ENCODE measurements at regions not wholly inside any gene's neighbourhood (a gene's known extent, or its start where the extent isn't known, plus 50 kb on each side); places are given as distances from the start of the nearest gene placed in this dataset.

- Histone ChIP-seq H3K9ac (ENCODE audit: low read length in 2 of 2) (no peak overlapping the region), H3K27ac (ENCODE audit: low read length) (no peak overlapping the region), H3K4me1 (ENCODE audit: control insufficient read depth, insufficient read depth, low read length) (peaks cover 20% of the 10 kb centered on the region), H3K4me3 (ENCODE audit: low read length in 2 of 2) (no peak overlapping the region), H3K27me3 (ENCODE audit: control insufficient read depth in 1 of 2, insufficient read depth in 2 of 2, low read length in 2 of 2) (no peaks in the 10 kb centered on the region), H3K9me3 (ENCODE audit: control insufficient read depth in 2 of 2, low read length in 2 of 2) (no peaks in the 10 kb centered on the region), H3K36me3 (ENCODE audit: control insufficient read depth in 2 of 2, insufficient read depth in 2 of 2, low read length in 2 of 2) (no peaks in the 10 kb centered on the region)
These were observed 72.4 kb upstream of the HAAO start for GRCh38 chr2:42864641-42865280.

GRCh38 chr2:42864222-42864621, 71.8 kb upstream of the HAAO start:
- Histone ChIP-seq H3K9me3 (ENCODE audit: control insufficient read depth in 2 of 2, low read length in 2 of 2) (no peaks in the 10 kb centered on the region), H3K4me1 (ENCODE audit: control insufficient read depth, insufficient read depth, low read length) (peaks cover 20% of the 10 kb centered on the region), H3K9ac (ENCODE audit: low read length in 2 of 2) (no peak overlapping the region), H3K27me3 (ENCODE audit: control insufficient read depth in 1 of 2, insufficient read depth in 2 of 2, low read length in 2 of 2) (no peaks in the 10 kb centered on the region), H3K27ac (ENCODE audit: low read length) (no peak overlapping the region), H3K4me3 (ENCODE audit: low read length in 2 of 2) (no peak overlapping the region), H3K36me3 (ENCODE audit: control insufficient read depth in 2 of 2, insufficient read depth in 2 of 2, low read length in 2 of 2) (no peaks in the 10 kb centered on the region)

- H3K9ac ChIP-seq (ENCODE audit: low read length in 2 of 2): no peak overlapping the region
- H3K27me3 ChIP-seq (ENCODE audit: control insufficient read depth in 1 of 2, insufficient read depth in 2 of 2, low read length in 2 of 2): no peaks in the 10 kb centered on the region
- no peak overlapping the region for H3K27ac ChIP-seq (ENCODE audit: low read length)
- no peaks in the 10 kb centered on the region for H3K36me3 ChIP-seq (ENCODE audit: control insufficient read depth in 2 of 2, insufficient read depth in 2 of 2, low read length in 2 of 2)
- H3K4me3 ChIP-seq (ENCODE audit: low read length in 2 of 2): no peak overlapping the region
- H3K9me3 ChIP-seq (ENCODE audit: control insufficient read depth in 2 of 2, low read length in 2 of 2): no peaks in the 10 kb centered on the region
- peaks cover 20% of the 10 kb centered on the region for H3K4me1 ChIP-seq (ENCODE audit: control insufficient read depth, insufficient read depth, low read length)
These were observed 71.4 kb upstream of the HAAO start for GRCh38 chr2:42863751-42864150.

GRCh38 chr2:42863320-42863719, 70.9 kb upstream of the HAAO start:
- H3K9ac ChIP-seq (ENCODE audit: low read length in 2 of 2): no peak overlapping the region
- H3K36me3 ChIP-seq (ENCODE audit: control insufficient read depth in 2 of 2, insufficient read depth in 2 of 2, low read length in 2 of 2): no peaks in the 10 kb centered on the region

GRCh38 chr2:42862669-42863185, 70.3 kb upstream of the HAAO start:
- Histone ChIP-seq H3K9me3 (ENCODE audit: control insufficient read depth in 2 of 2, low read length in 2 of 2) (no peaks in the 10 kb centered on the region), H3K27ac (ENCODE audit: low read length) (no peak overlapping the region), H3K27me3 (ENCODE audit: control insufficient read depth in 1 of 2, insufficient read depth in 2 of 2, low read length in 2 of 2) (no peaks in the 10 kb centered on the region), H3K4me1 (ENCODE audit: control insufficient read depth, insufficient read depth, low read length) (peaks cover 17% of the 10 kb centered on the region), H3K4me3 (ENCODE audit: low read length in 2 of 2) (no peak overlapping the region), H3K36me3 (ENCODE audit: control insufficient read depth in 2 of 2, insufficient read depth in 2 of 2, low read length in 2 of 2) (no peaks in the 10 kb centered on the region), H3K9ac (ENCODE audit: low read length in 2 of 2) (no peak overlapping the region)

More at GRCh38 chr2:42863320-42863719, 70.9 kb upstream of the HAAO start:
- no peak overlapping the region for H3K27ac ChIP-seq (ENCODE audit: low read length)
- peaks cover 20% of the 10 kb centered on the region for H3K4me1 ChIP-seq (ENCODE audit: control insufficient read depth, insufficient read depth, low read length)
- H3K4me3 ChIP-seq (ENCODE audit: low read length in 2 of 2): no peak overlapping the region
- no peaks in the 10 kb centered on the region for H3K9me3 ChIP-seq (ENCODE audit: control insufficient read depth in 2 of 2, low read length in 2 of 2)
- H3K27me3 ChIP-seq (ENCODE audit: control insufficient read depth in 1 of 2, insufficient read depth in 2 of 2, low read length in 2 of 2): no peaks in the 10 kb centered on the region

- no peak overlapping the region for H3K27ac ChIP-seq (ENCODE audit: low read length)
- peaks cover 3% of the 10 kb centered on the region for H3K4me1 ChIP-seq (ENCODE audit: control insufficient read depth, insufficient read depth, low read length)
- no peak overlapping the region for H3K9ac ChIP-seq (ENCODE audit: low read length in 2 of 2)
- no peaks in the 10 kb centered on the region for H3K27me3 ChIP-seq (ENCODE audit: control insufficient read depth in 1 of 2, insufficient read depth in 2 of 2, low read length in 2 of 2)
- no peaks in the 10 kb centered on the region for H3K9me3 ChIP-seq (ENCODE audit: control insufficient read depth in 2 of 2, low read length in 2 of 2)
- no peak overlapping the region for H3K4me3 ChIP-seq (ENCODE audit: low read length in 2 of 2)
- H3K36me3 ChIP-seq (ENCODE audit: control insufficient read depth in 2 of 2, insufficient read depth in 2 of 2, low read length in 2 of 2): no peaks in the 10 kb centered on the region
These were observed 68.9 kb upstream of the HAAO start for GRCh38 chr2:42861321-42861720.

- Histone ChIP-seq H3K9ac (ENCODE audit: low read length in 2 of 2) (no peak overlapping the region), H3K4me3 (ENCODE audit: low read length in 2 of 2) (no peak overlapping the region), H3K36me3 (ENCODE audit: control insufficient read depth in 2 of 2, insufficient read depth in 2 of 2, low read length in 2 of 2) (no peaks in the 10 kb centered on the region), H3K9me3 (ENCODE audit: control insufficient read depth in 2 of 2, low read length in 2 of 2) (no peaks in the 10 kb centered on the region), H3K27ac (ENCODE audit: low read length) (no peak overlapping the region), H3K4me1 (ENCODE audit: control insufficient read depth, insufficient read depth, low read length) (peaks cover 1% of the 10 kb centered on the region), H3K27me3 (ENCODE audit: control insufficient read depth in 1 of 2, insufficient read depth in 2 of 2, low read length in 2 of 2) (no peaks in the 10 kb centered on the region)
These were observed 68.1 kb upstream of the HAAO start for GRCh38 chr2:42860319-42861094.

GRCh38 chr2:42859791-42860190, 67.4 kb upstream of the HAAO start:
- no peak overlapping the region for H3K27ac ChIP-seq (ENCODE audit: low read length)

GRCh38 chr2:42859006-42859552, 66.7 kb upstream of the HAAO start:
- Histone ChIP-seq H3K36me3 (ENCODE audit: control insufficient read depth in 2 of 2, insufficient read depth in 2 of 2, low read length in 2 of 2) (no peaks in the 10 kb centered on the region), H3K27ac (ENCODE audit: low read length) (no peak overlapping the region), H3K27me3 (ENCODE audit: control insufficient read depth in 1 of 2, insufficient read depth in 2 of 2, low read length in 2 of 2) (no peaks in the 10 kb centered on the region), H3K9me3 (ENCODE audit: control insufficient read depth in 2 of 2, low read length in 2 of 2) (no peaks in the 10 kb centered on the region), H3K4me1 (ENCODE audit: control insufficient read depth, insufficient read depth, low read length) (peaks cover 10% of the 10 kb centered on the region), H3K9ac (ENCODE audit: low read length in 2 of 2) (no peak overlapping the region), H3K4me3 (ENCODE audit: low read length in 2 of 2) (no peak overlapping the region)

More at GRCh38 chr2:42859791-42860190, 67.4 kb upstream of the HAAO start:
- Histone ChIP-seq H3K4me1 (ENCODE audit: control insufficient read depth, insufficient read depth, low read length) (peaks cover 2% of the 10 kb centered on the region), H3K36me3 (ENCODE audit: control insufficient read depth in 2 of 2, insufficient read depth in 2 of 2, low read length in 2 of 2) (no peaks in the 10 kb centered on the region), H3K4me3 (ENCODE audit: low read length in 2 of 2) (no peak overlapping the region), H3K27me3 (ENCODE audit: control insufficient read depth in 1 of 2, insufficient read depth in 2 of 2, low read length in 2 of 2) (no peaks in the 10 kb centered on the region), H3K9ac (ENCODE audit: low read length in 2 of 2) (no peak overlapping the region), H3K9me3 (ENCODE audit: control insufficient read depth in 2 of 2, low read length in 2 of 2) (no peaks in the 10 kb centered on the region)

GRCh38 chr2:42858140-42859005, 66.0 kb upstream of the HAAO start:
- H3K27me3 ChIP-seq (ENCODE audit: control insufficient read depth in 1 of 2, insufficient read depth in 2 of 2, low read length in 2 of 2): no peaks in the 10 kb centered on the region
- no peak overlapping the region for H3K27ac ChIP-seq (ENCODE audit: low read length)
- no peaks in the 10 kb centered on the region for H3K36me3 ChIP-seq (ENCODE audit: control insufficient read depth in 2 of 2, insufficient read depth in 2 of 2, low read length in 2 of 2)
- H3K9ac ChIP-seq (ENCODE audit: low read length in 2 of 2): no peak overlapping the region
- no peak overlapping the region for H3K4me3 ChIP-seq (ENCODE audit: low read length in 2 of 2)
- H3K9me3 ChIP-seq (ENCODE audit: control insufficient read depth in 2 of 2, low read length in 2 of 2): no peaks in the 10 kb centered on the region
- H3K4me1 ChIP-seq (ENCODE audit: control insufficient read depth, insufficient read depth, low read length): peaks cover 17% of the 10 kb centered on the region
